ENCODE measurements at regions not wholly inside any gene's neighbourhood (a gene's known extent, or its start where the extent isn't known, plus 50 kb on each side); places are given as distances from the start of the nearest gene placed in this dataset.
A peak's percentile ranks its signal among the peaks of the same experiment; 100 is the strongest.

DNA sequence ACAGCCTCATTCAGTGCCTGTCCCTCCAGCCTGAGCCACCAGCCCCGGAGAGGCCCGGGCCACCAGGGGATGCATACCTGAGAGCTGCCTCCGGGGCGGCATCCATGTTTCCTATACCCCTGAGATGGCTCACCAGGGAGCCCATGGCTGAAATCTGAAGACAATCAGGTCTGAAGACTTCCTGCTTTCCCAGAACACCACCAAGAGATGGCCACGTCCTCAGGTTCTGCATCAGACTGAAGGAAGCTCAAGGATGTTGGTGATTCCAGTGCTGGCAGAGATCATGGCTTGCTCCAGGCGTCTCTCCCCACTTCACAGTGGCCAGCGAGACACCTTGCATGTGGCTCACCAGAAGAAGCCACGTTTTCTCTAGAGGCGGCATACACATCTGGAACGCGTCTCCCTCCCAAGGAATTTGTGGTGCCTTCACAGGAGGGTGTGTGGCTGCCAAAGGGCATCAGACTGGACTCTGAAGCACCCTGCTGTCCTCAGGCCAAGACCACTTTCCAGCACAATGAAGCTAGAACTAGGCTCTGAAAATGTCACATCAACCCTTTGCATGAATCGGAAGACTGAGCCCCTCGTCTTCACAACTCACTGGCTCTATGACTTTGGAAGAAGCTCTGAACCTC lies 170.7 kb upstream of the IRF2BP2 start (continued):
- TF ChIP-seq NFIB (CRISPR knock-in tag; IDR thresholded peaks at IDR 0.05; ENCODE audit: borderline replicate concordance) (0 out of 2 replicates have a peak, but pooled peaks have one; percentile 64), ZBTB34 (CRISPR knock-in tag; IDR thresholded peaks at IDR 0.05) (no peak), SYNCRIP (IDR thresholded peaks at IDR 0.05; ENCODE audit: insufficient read depth, low read depth, low read length) (no peak), RFXANK (CRISPR knock-in tag; IDR thresholded peaks at IDR 0.05) (no peak), MYC (CRISPR knock-in tag; IDR thresholded peaks at IDR 0.05; ENCODE audit: borderline replicate concordance) (0 out of 2 replicates have a peak, but pooled peaks have one; percentile 26), HMG20B (CRISPR knock-in tag; conservative IDR thresholded peaks at IDR 0.05) (0 out of 2 replicates have a peak, but pooled peaks have one; percentile 4), RARA (CRISPR knock-in tag; IDR thresholded peaks at IDR 0.05) (no peak), KMT2A (CRISPR knock-in tag; IDR thresholded peaks at IDR 0.05) (0 out of 2 replicates have a peak, but pooled peaks have one; percentile 19), HIVEP1 (CRISPR knock-in tag; IDR thresholded peaks at IDR 0.05) (0 out of 2 replicates have a peak, but pooled peaks have one; percentile 17), ZBTB38 (CRISPR knock-in tag; IDR thresholded peaks at IDR 0.05) (peak; percentile 54; the same call in 1 of the 2 replicates), ZNF737 (CRISPR knock-in tag; IDR thresholded peaks at IDR 0.05; ENCODE audit: borderline replicate concordance) (peak; percentile 34; the same call in 1 of the 2 replicates), ZNF280D (CRISPR knock-in tag; IDR thresholded peaks at IDR 0.05) (no peak), NFAT5 (CRISPR knock-in tag; IDR thresholded peaks at IDR 0.05) (peak; percentile 32; the same call in 1 of the 2 replicates), ZNF629 (CRISPR knock-in tag; conservative IDR thresholded peaks at IDR 0.05) (peak; percentile 71), NFKB2 (CRISPR knock-in tag; IDR thresholded peaks at IDR 0.05; ENCODE audit: borderline replicate concordance) (peak; percentile 51; the same call in 1 of the 2 replicates), EED (CRISPR knock-in tag; IDR thresholded peaks at IDR 0.05) (peak; percentile 90; the same call in 1 of the 2 replicates)
- TF ChIP-seq, protein P1, sequence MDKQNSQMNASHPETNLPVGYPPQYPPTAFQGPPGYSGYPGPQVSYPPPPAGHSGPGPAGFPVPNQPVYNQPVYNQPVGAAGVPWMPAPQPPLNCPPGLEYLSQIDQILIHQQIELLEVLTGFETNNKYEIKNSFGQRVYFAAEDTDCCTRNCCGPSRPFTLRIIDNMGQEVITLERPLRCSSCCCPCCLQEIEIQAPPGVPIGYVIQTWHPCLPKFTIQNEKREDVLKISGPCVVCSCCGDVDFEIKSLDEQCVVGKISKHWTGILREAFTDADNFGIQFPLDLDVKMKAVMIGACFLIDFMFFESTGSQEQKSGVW (CRISPR knock-in tag; IDR thresholded peaks at IDR 0.05; ENCODE audit: borderline replicate concordance) = no peak
- TF ChIP-seq, protein P2, sequence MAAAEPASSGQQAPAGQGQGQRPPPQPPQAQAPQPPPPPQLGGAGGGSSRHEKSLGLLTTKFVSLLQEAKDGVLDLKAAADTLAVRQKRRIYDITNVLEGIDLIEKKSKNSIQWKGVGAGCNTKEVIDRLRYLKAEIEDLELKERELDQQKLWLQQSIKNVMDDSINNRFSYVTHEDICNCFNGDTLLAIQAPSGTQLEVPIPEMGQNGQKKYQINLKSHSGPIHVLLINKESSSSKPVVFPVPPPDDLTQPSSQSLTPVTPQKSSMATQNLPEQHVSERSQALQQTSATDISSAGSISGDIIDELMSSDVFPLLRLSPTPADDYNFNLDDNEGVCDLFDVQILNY (CRISPR knock-in tag; conservative IDR thresholded peaks at IDR 0.05) = 0 out of 2 replicates have a peak, but pooled peaks have one; percentile 8
